SK-N-SH (cell line): ENCODE measurements at regions not wholly inside any gene's neighbourhood (a gene's known extent, or its start where the extent isn't known, plus 50 kb on each side); places are given as distances from the start of the nearest gene placed in this dataset.

Experiments
- CTCF ChIA-PET: fragments of 300-600, 350-600 bp; formaldehyde crosslinking; extraction: SDS; loops from one replicate; lab custom pipeline; 2021; lab: Yijun Ruan, JAX
- POLR2A ChIA-PET: fragments of 350-600 bp; sonication (Branson Sonifier 250); formaldehyde crosslinking; extraction: SDS; loops from one replicate; lab custom pipeline; 2020; ENCODE audit warnings: antibody characterized with exemption, inconsistent platforms; lab: Yijun Ruan, JAX
- DNase-seq: peaks from one replicate; pipeline ENCODE4 v3.0.0; 2012
- H2AFZ ChIP-seq: fragments of 200-600 bp; sonication (generic); 2 replicates; pipeline ENCODE4 v1.8.1; 2016; ENCODE audit warnings: antibody characterized with exemption, mild to moderate bottlenecking, low read depth
- H3F3A ChIP-seq: fragments of 200-600 bp; sonication (generic); replicated peaks from 2 replicates; pipeline ENCODE3; 2016; ENCODE audit warnings: antibody characterized with exemption, mild to moderate bottlenecking; ENCODE audit not compliant: insufficient read depth
- H3K27ac ChIP-seq, 2 experiments: fragments of 200-500 bp in 1 of 2; fragments of 200-600 bp in 1 of 2; sonication (Bioruptor generic) in 1 of 2; sonication (generic), shearing (Covaris generic) in 1 of 2; 2 replicates each; pipeline versions ENCODE4 v1.5.1 to v1.6.1; 2014 to 2016; ENCODE audit warnings: low read depth in 2 of 2, inconsistent platforms in 1 of 2, low read length in 1 of 2, mild to moderate bottlenecking in 1 of 2, mixed read lengths in 1 of 2
- H3K27me3 ChIP-seq: fragments of 200-600 bp; sonication (generic), shearing (Covaris generic); 2 replicates; pipeline ENCODE4 v1.6.1; 2016; ENCODE audit warnings: mixed run types; ENCODE audit not compliant: insufficient read depth
- H3K36me3 ChIP-seq, 2 experiments: fragments of 200-500 bp in 1 of 2; fragments of 200-600 bp in 1 of 2; sonication (Bioruptor generic) in 1 of 2; sonication (generic) in 1 of 2; replicated peaks in 1 of 2; 2 replicates each; pipeline versions ENCODE3 to v1.5.1; 2014 to 2016; ENCODE audit warnings: low read length in 1 of 2, mild to moderate bottlenecking in 1 of 2; ENCODE audit not compliant: insufficient read depth in 2 of 2, control insufficient read depth in 1 of 2
- H3K4me1 ChIP-seq, 2 experiments: fragments of 200-500 bp in 1 of 2; fragments of 200-600 bp in 1 of 2; sonication (Bioruptor generic) in 1 of 2; sonication (generic), shearing (Covaris generic) in 1 of 2; 2 replicates each; pipeline versions ENCODE4 v1.5.1 to v1.6.1; 2014 to 2016; ENCODE audit warnings: low read depth in 1 of 2, low read length in 1 of 2, mixed run types in 1 of 2; ENCODE audit not compliant: insufficient read depth in 2 of 2, control insufficient read depth in 1 of 2
- H3K4me2 ChIP-seq: fragments of 200-600 bp; sonication (generic), shearing (Covaris generic); 2 replicates; pipeline ENCODE4 v1.6.1; 2017; ENCODE audit warnings: mixed run types
- H3K4me3 ChIP-seq, 2 experiments: fragments of 200-500 bp in 1 of 2; fragments of 200-600 bp in 1 of 2; sonication (Bioruptor generic) in 1 of 2; sonication (generic), shearing (Covaris generic) in 1 of 2; 2 replicates each; pipeline versions ENCODE4 v1.5.1 to v1.8.1; 2014 to 2016; ENCODE audit warnings: low read depth in 2 of 2, inconsistent platforms in 1 of 2, low read length in 1 of 2, mild to moderate bottlenecking in 1 of 2, mixed read lengths in 1 of 2, moderate library complexity in 1 of 2
- H3K79me2 ChIP-seq: fragments of 200-600 bp; sonication (generic); 2 replicates; pipeline ENCODE4 v1.8.1; 2017; ENCODE audit warnings: mild to moderate bottlenecking; ENCODE audit not compliant: insufficient read depth
- H3K9ac ChIP-seq: fragments of 200-600 bp; sonication (generic); 2 replicates; pipeline ENCODE4 v1.6.1; 2017; ENCODE audit warnings: mixed run types
- H3K9me2 ChIP-seq: fragments of 200-600 bp; sonication (generic); 2 replicates; pipeline ENCODE4 v1.6.1; 2017; ENCODE audit warnings: mixed run types
- H3K9me3 ChIP-seq: fragments of 200-600 bp; sonication (generic); 2 replicates; pipeline ENCODE4 v1.6.1; 2017; ENCODE audit warnings: mixed run types, mild to moderate bottlenecking, moderate library complexity
- H4K20me1 ChIP-seq: fragments of 200-600 bp; sonication (generic); 2 replicates; pipeline ENCODE4 v1.6.1; 2017; ENCODE audit warnings: mild to moderate bottlenecking, mixed run types; ENCODE audit not compliant: insufficient read depth
- CHD2 ChIP-seq: fragments of 150-350 bp; IDR thresholded peaks from 2 replicates; pipeline ENCODE4 v1.6.1; 2018; ENCODE audit warnings: low read length; ENCODE audit not compliant: partially characterized antibody
- EP300 ChIP-seq, 2 experiments: IDR thresholded peaks; 2 replicates each; pipeline versions ENCODE4 v1.4.0 to v1.6.1; 2012; ENCODE audit warnings: borderline replicate concordance in 1 of 2, low read depth in 1 of 2, low read length in 1 of 2
- EZH2phosphoT487 ChIP-seq: fragments of 200-600 bp; sonication (generic); IDR thresholded peaks from 2 replicates; pipeline ENCODE4 v1.6.1; 2017; ENCODE audit warnings: low read depth, mixed run types, mild to moderate bottlenecking, antibody characterized with exemption, moderate library complexity, borderline replicate concordance
- JUND ChIP-seq: IDR thresholded peaks from 2 replicates; pipeline ENCODE4 v1.4.0; 2012
- MEF2A ChIP-seq: IDR thresholded peaks from 2 replicates; pipeline ENCODE4 v1.4.0; 2012; ENCODE audit warnings: low read depth, borderline replicate concordance
- NFIC ChIP-seq: IDR thresholded peaks from 2 replicates; pipeline ENCODE4 v1.4.0; 2012; ENCODE audit warnings: borderline replicate concordance
- NRF1 ChIP-seq: IDR thresholded peaks from 2 replicates; pipeline ENCODE4 v1.6.1; 2012; ENCODE audit warnings: low read depth, mild to moderate bottlenecking, low read length
- POLR2AphosphoS5 ChIP-seq: IDR thresholded peaks from 2 replicates; pipeline ENCODE4 v1.6.1; 2012; ENCODE audit warnings: low read depth, low read length
- RAD21 ChIP-seq: IDR thresholded peaks from 2 replicates; pipeline ENCODE4 v1.6.1; 2012; ENCODE audit warnings: mild to moderate bottlenecking, low read length
- RCOR1 ChIP-seq: fragments of 150-350 bp; IDR thresholded peaks from 2 replicates; pipeline ENCODE4 v1.6.1; 2017; ENCODE audit warnings: antibody characterized with exemption, low read length
- WGBS: methylation state at CpG from one replicate; pipeline ENCODE4 v1.1.6; 2017; ENCODE audit warnings: low lambda C conversion rate; 5-methylcytosine and 5-hydroxymethylcytosine counted together
- TF ChIP-seq, protein P1 (sequence below): IDR thresholded peaks from 2 replicates; pipeline ENCODE4 v1.4.0; 2012; ENCODE audit warnings: low read depth, borderline replicate concordance
- TF ChIP-seq, protein P2 (sequence below): IDR thresholded peaks from 2 replicates; pipeline ENCODE4 v1.6.1; 2012; ENCODE audit warnings: mild to moderate bottlenecking, low read depth, low read length, moderate library complexity
- TF ChIP-seq, protein P3 (sequence below): IDR thresholded peaks from 2 replicates; pipeline ENCODE4 v1.4.0; 2012; ENCODE audit warnings: low read depth, borderline replicate concordance

DNA sequence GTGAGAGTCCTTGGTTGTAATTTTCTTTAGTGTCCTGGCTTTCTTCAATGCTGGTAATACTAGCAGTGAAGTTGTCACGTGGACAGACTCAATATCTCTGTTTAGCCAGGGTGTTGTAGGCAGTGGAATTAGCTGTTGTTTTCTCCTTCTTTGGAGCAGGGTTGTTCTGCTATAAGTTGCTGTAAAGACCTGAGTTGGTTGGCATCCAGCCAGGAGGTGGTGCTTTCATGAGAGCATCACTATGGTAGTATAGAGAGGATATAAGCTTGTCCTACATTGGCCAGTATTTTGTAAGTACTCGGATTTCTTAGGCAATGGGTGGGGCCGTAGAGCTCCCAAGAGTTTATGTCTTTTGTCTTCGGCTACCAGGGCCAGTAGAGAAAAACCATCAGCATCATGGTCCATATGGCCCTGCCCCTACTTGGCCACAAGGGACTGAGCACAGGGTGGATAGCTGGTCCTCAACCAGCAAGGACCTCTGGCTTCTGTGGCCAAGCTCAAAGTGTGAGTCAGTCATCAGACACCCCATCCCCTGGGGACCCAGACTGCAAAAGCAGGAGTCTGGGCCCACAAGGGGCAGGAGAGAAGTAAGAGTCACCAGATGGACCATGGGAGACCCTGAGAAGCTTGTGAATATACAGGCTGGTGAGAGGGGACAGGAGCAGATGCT, 127.9 kb upstream of the NXT1 start:
- 2% methylated on average over 4 of the region's 4 CpGs for WGBS
- TF ChIP-seq NRF1 = no peak
- no peak for TF ChIP-seq MEF2A
- TF ChIP-seq, protein P1, sequence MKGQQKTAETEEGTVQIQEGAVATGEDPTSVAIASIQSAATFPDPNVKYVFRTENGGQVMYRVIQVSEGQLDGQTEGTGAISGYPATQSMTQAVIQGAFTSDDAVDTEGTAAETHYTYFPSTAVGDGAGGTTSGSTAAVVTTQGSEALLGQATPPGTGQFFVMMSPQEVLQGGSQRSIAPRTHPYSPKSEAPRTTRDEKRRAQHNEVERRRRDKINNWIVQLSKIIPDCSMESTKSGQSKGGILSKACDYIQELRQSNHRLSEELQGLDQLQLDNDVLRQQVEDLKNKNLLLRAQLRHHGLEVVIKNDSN = no peak
- no peak for TF ChIP-seq RCOR1
- no peak for TF ChIP-seq CHD2
- TF ChIP-seq NFIC = no peak
- TF ChIP-seq EZH2phosphoT487 = no peak
- no peak for TF ChIP-seq RAD21
- no peak for TF ChIP-seq EP300 (IDR thresholded peaks at IDR 0.05; ENCODE audit: borderline replicate concordance in 1 of 2, low read depth in 1 of 2, low read length in 1 of 2)
- TF ChIP-seq, protein P2, sequence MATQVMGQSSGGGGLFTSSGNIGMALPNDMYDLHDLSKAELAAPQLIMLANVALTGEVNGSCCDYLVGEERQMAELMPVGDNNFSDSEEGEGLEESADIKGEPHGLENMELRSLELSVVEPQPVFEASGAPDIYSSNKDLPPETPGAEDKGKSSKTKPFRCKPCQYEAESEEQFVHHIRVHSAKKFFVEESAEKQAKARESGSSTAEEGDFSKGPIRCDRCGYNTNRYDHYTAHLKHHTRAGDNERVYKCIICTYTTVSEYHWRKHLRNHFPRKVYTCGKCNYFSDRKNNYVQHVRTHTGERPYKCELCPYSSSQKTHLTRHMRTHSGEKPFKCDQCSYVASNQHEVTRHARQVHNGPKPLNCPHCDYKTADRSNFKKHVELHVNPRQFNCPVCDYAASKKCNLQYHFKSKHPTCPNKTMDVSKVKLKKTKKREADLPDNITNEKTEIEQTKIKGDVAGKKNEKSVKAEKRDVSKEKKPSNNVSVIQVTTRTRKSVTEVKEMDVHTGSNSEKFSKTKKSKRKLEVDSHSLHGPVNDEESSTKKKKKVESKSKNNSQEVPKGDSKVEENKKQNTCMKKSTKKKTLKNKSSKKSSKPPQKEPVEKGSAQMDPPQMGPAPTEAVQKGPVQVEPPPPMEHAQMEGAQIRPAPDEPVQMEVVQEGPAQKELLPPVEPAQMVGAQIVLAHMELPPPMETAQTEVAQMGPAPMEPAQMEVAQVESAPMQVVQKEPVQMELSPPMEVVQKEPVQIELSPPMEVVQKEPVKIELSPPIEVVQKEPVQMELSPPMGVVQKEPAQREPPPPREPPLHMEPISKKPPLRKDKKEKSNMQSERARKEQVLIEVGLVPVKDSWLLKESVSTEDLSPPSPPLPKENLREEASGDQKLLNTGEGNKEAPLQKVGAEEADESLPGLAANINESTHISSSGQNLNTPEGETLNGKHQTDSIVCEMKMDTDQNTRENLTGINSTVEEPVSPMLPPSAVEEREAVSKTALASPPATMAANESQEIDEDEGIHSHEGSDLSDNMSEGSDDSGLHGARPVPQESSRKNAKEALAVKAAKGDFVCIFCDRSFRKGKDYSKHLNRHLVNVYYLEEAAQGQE = no peak
- TF ChIP-seq JUND = no peak
- TF ChIP-seq POLR2AphosphoS5 = no peak
- TF ChIP-seq, protein P3, sequence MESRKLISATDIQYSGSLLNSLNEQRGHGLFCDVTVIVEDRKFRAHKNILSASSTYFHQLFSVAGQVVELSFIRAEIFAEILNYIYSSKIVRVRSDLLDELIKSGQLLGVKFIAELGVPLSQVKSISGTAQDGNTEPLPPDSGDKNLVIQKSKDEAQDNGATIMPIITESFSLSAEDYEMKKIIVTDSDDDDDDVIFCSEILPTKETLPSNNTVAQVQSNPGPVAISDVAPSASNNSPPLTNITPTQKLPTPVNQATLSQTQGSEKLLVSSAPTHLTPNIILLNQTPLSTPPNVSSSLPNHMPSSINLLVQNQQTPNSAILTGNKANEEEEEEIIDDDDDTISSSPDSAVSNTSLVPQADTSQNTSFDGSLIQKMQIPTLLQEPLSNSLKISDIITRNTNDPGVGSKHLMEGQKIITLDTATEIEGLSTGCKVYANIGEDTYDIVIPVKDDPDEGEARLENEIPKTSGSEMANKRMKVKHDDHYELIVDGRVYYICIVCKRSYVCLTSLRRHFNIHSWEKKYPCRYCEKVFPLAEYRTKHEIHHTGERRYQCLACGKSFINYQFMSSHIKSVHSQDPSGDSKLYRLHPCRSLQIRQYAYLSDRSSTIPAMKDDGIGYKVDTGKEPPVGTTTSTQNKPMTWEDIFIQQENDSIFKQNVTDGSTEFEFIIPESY = no peak
- TF ChIP-seq, all 33 proteins: peak for 0
- Histone ChIP-seq H3K27me3 (peaks cover 8% of the 10 kb centered on the region; the same call in 1 of the 2 replicates), H3K4me1 (no peaks in the 10 kb centered on the region), H3K36me3 (no peaks in the 10 kb centered on the region), H3K27ac (no peak overlapping the region), H3K9ac (no peak overlapping the region), H4K20me1 (no peaks in the 10 kb centered on the region), H3K9me3 (peaks cover 7% of the 10 kb centered on the region; the same call in 1 of the 2 replicates), H2AFZ (no peak overlapping the region), H3K79me2 (no peaks in the 10 kb centered on the region), H3F3A (no peaks in the 10 kb centered on the region), H3K4me3 (no peak overlapping the region), H3K4me2 (no peak overlapping the region), H3K9me2 (no peaks in the 10 kb centered on the region)
- POLR2A ChIA-PET = no interaction called here
- CTCF ChIA-PET = interaction anchor here (1.6 kb wide), 1 partner anchor 12 kb away, joined by 5 read pairs; no protein-coding TSS in a partner anchor
- no peak for DNase-seq
